Central memory CD8-positive, alpha-beta T cell (primary cell): ENCODE measurements at regions not wholly inside any gene's neighbourhood (a gene's known extent, or its start where the extent isn't known, plus 50 kb on each side); places are given as distances from the start of the nearest gene placed in this dataset.

Experiments
- ATAC-seq: fragments of 150-1000 bp; cut with Tn5 transposase; replicated peaks from 2 replicates; pipeline ENCODE4 v1.10.0; 2022; ENCODE audit warnings: mild to moderate bottlenecking, moderate FRiP score, moderate number of reproducible peaks; ENCODE audit not compliant: poor library complexity, severe bottlenecking; ENCODE audit errors: extremely low read depth
- DNase-seq, 2 donors: peaks; one replicate each; pipeline ENCODE4 v3.0.0; 2021; ENCODE audit warnings: low spot score in 2 of 2
- H3K27ac Mint-ChIP-seq: one replicate; pipeline ENCODE4 v1.8.0; 2022; ENCODE audit warnings: low read depth, mild to moderate bottlenecking, moderate library complexity, mixed read lengths
- H3K27me3 Mint-ChIP-seq: one replicate; pipeline ENCODE4 v1.8.0; 2022; ENCODE audit warnings: mixed read lengths
- H3K36me3 Mint-ChIP-seq: one replicate; pipeline ENCODE4 v1.8.0; 2022; ENCODE audit warnings: mild to moderate bottlenecking, moderate library complexity, mixed read lengths; ENCODE audit not compliant: insufficient read depth
- H3K4me1 Mint-ChIP-seq: one replicate; pipeline ENCODE4 v1.8.0; 2022; ENCODE audit warnings: mixed read lengths
- H3K4me3 Mint-ChIP-seq: one replicate; pipeline ENCODE4 v1.8.0; 2022; ENCODE audit warnings: mild to moderate bottlenecking, moderate library complexity, mixed read lengths
- H3K9me3 Mint-ChIP-seq: one replicate; pipeline ENCODE4 v1.8.0; 2022; ENCODE audit warnings: mixed read lengths

- peaks cover 44% of the 10 kb centered on the region for H3K27me3 Mint-ChIP-seq
- H3K4me1 Mint-ChIP-seq, result no peaks in the 10 kb centered on the region
- no peak for ATAC-seq
- H3K4me3 Mint-ChIP-seq, result no peak overlapping the region
- H3K36me3 Mint-ChIP-seq, result no peaks in the 10 kb centered on the region
- no peak for DNase-seq
- no peaks in the 10 kb centered on the region for H3K9me3 Mint-ChIP-seq
- H3K27ac Mint-ChIP-seq, result no peak overlapping the region
Observed at GRCh38 chr9:135248111-135248510, 160.6 kb downstream of the OLFM1 start.

- peaks cover 41% of the 10 kb centered on the region for H3K27me3 Mint-ChIP-seq
- no peaks in the 10 kb centered on the region for H3K36me3 Mint-ChIP-seq
Observed at GRCh38 chr9:135248721-135249120, 161.3 kb downstream of the OLFM1 start.

GRCh38 chr9:135249191-135249590 lies 161.7 kb downstream of the OLFM1 start:
- no peak for ATAC-seq
- DNase-seq, result no peak
- H3K27ac Mint-ChIP-seq, result no peak overlapping the region
- no peaks in the 10 kb centered on the region for H3K9me3 Mint-ChIP-seq
- peaks cover 41% of the 10 kb centered on the region for H3K27me3 Mint-ChIP-seq
- no peak overlapping the region for H3K4me3 Mint-ChIP-seq
- no peaks in the 10 kb centered on the region for H3K36me3 Mint-ChIP-seq
- no peaks in the 10 kb centered on the region for H3K4me1 Mint-ChIP-seq

More at GRCh38 chr9:135248721-135249120, 161.3 kb downstream of the OLFM1 start:
- Mint-ChIP-seq H3K27ac (no peak overlapping the region), H3K4me3 (no peak overlapping the region), H3K4me1 (no peaks in the 10 kb centered on the region), H3K9me3 (no peaks in the 10 kb centered on the region)
- ATAC-seq (no peak), DNase-seq (no peak)

GRCh38 chr9:135249711-135250110 lies 162.2 kb downstream of the OLFM1 start:
- no peaks in the 10 kb centered on the region for H3K36me3 Mint-ChIP-seq
- no peaks in the 10 kb centered on the region for H3K9me3 Mint-ChIP-seq
- peaks cover 39% of the 10 kb centered on the region for H3K27me3 Mint-ChIP-seq

DNA sequence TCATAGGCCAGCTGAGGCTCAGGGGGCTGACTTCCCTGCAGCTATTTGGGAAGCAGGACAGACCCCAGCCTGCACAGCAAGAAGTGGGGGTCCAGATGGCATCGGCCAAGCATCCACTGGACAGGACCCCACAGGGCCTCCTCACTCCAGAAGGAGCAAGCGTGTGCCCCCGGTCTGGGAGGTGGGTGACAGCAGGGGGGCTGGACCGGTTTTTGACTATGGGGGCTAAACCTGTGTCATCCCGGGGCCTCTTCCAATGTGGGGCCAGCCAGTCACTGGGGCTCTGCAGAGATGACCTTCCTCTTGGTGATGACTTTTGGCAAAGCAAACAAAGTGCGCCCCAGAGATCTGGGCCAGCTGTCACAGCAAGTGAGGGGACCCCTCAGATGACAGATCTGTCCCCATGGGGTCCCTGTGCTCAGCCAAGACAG lies 163.9 kb downstream of the OLFM1 start:
- Mint-ChIP-seq H3K27ac (no peak overlapping the region), H3K27me3 (peaks cover 30% of the 10 kb centered on the region), H3K4me3 (no peak overlapping the region), H3K9me3 (no peaks in the 10 kb centered on the region), H3K36me3 (no peaks in the 10 kb centered on the region), H3K4me1 (no peaks in the 10 kb centered on the region)
- ATAC-seq (no peak), DNase-seq (no peak)

More at GRCh38 chr9:135249711-135250110, 162.2 kb downstream of the OLFM1 start:
- ATAC-seq, result no peak
- H3K27ac Mint-ChIP-seq, result no peak overlapping the region
- no peak overlapping the region for H3K4me3 Mint-ChIP-seq
- no peak for DNase-seq
- no peaks in the 10 kb centered on the region for H3K4me1 Mint-ChIP-seq

DNA sequence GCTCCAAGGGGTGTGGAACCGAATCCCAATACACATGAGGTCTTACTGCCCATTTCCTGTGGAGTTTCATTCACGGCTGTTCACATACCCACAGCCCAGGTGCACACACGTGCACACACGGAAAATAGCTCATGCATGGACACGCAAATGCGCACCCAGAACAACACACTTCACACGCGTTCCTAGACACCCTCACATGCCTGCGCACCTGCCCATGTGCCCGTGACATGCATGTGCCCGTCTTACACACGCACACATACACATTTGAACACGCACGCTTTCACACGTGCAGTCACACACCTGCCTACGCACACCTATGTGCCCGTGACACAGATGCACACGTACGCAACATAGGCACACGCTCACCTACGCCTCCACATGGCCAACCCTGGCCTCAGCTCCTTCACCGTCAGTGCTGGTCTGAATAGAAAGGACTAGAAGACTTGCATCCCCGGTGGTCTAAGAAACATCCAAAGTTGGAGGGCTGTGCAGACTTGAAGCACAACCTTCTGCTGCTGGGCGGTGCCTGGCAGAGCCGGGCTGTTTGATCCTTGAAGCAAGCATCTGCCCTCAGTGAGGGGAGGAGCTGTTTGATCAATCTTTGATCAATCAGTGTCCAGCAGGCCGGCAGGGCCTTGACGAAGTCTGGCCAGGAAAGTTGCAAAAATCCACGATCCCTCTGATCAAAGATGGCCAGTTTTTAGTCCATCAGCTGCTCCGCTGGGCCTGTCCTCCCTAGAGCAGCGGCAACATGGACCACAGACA lies 164.7 kb downstream of the OLFM1 start:
- H3K27me3 Mint-ChIP-seq, result peaks cover 21% of the 10 kb centered on the region
- no peak overlapping the region for H3K27ac Mint-ChIP-seq
- no peak for DNase-seq
- no peak for ATAC-seq
- H3K36me3 Mint-ChIP-seq, result no peaks in the 10 kb centered on the region
- H3K9me3 Mint-ChIP-seq, result no peaks in the 10 kb centered on the region
- no peaks in the 10 kb centered on the region for H3K4me1 Mint-ChIP-seq
- H3K4me3 Mint-ChIP-seq, result no peak overlapping the region

GRCh38 chr9:135252980-135253304 lies 165.5 kb downstream of the OLFM1 start:
- no peaks in the 10 kb centered on the region for H3K36me3 Mint-ChIP-seq
- no peaks in the 10 kb centered on the region for H3K9me3 Mint-ChIP-seq
- DNase-seq (no peak), ATAC-seq (no peak)
- H3K4me1 Mint-ChIP-seq, result no peaks in the 10 kb centered on the region
- H3K27ac Mint-ChIP-seq, result no peak overlapping the region
- H3K4me3 Mint-ChIP-seq, result no peak overlapping the region
- peaks cover 17% of the 10 kb centered on the region for H3K27me3 Mint-ChIP-seq

- ATAC-seq (no peak), DNase-seq (no peak)
- no peaks in the 10 kb centered on the region for H3K4me1 Mint-ChIP-seq
- H3K36me3 Mint-ChIP-seq, result no peaks in the 10 kb centered on the region
- H3K4me3 Mint-ChIP-seq, result no peak overlapping the region
- peaks cover 17% of the 10 kb centered on the region for H3K27me3 Mint-ChIP-seq
- no peaks in the 10 kb centered on the region for H3K9me3 Mint-ChIP-seq
- no peak overlapping the region for H3K27ac Mint-ChIP-seq
Observed at GRCh38 chr9:135253305-135254004, 166.0 kb downstream of the OLFM1 start.

DNA sequence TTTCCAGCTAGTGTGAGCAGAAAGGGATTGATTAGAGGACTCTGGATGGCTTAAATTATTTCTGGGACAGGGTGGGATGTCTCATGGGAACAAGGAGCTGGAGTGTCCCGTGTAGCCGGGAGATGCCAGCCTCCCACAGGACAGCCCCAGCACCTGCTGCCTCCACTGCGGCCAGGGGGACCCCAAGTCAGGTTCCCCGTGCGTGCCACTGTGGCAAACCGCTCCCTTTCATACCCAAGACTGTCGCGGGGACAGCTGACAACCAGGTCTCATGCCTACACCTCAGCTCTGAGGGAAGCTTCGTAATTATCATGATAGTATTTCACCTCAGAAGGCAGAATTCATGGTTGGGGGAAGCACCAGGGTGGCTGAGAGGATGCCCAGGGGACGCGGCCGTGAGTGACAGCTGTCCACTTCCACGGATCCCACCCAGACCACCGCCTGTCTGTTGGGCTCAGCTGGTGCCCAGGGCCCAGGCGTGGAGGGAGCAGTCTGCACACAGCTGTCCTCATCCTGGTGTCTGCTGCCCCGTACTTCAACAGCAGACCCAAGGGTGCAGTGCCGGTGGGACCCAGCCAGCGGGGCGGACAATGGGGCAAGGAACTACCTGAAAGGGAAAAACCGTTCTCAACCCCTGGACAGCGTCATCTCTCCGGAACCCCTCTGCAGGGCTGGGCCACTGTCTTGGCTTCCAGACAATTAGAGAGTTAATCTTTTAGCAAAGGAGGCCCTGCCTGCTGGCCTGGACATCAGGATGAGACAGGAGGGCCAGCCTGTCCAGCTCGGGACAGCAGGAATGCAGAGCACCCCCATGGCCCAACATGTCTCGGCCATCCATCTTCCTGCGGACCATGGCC lies 166.9 kb downstream of the OLFM1 start:
- ATAC-seq (no peak), DNase-seq (no peak)
- H3K27ac Mint-ChIP-seq, result no peak overlapping the region
- peaks cover 17% of the 10 kb centered on the region for H3K27me3 Mint-ChIP-seq
- no peak overlapping the region for H3K4me3 Mint-ChIP-seq
- H3K4me1 Mint-ChIP-seq, result no peaks in the 10 kb centered on the region
- H3K9me3 Mint-ChIP-seq, result no peaks in the 10 kb centered on the region
- no peaks in the 10 kb centered on the region for H3K36me3 Mint-ChIP-seq

DNA sequence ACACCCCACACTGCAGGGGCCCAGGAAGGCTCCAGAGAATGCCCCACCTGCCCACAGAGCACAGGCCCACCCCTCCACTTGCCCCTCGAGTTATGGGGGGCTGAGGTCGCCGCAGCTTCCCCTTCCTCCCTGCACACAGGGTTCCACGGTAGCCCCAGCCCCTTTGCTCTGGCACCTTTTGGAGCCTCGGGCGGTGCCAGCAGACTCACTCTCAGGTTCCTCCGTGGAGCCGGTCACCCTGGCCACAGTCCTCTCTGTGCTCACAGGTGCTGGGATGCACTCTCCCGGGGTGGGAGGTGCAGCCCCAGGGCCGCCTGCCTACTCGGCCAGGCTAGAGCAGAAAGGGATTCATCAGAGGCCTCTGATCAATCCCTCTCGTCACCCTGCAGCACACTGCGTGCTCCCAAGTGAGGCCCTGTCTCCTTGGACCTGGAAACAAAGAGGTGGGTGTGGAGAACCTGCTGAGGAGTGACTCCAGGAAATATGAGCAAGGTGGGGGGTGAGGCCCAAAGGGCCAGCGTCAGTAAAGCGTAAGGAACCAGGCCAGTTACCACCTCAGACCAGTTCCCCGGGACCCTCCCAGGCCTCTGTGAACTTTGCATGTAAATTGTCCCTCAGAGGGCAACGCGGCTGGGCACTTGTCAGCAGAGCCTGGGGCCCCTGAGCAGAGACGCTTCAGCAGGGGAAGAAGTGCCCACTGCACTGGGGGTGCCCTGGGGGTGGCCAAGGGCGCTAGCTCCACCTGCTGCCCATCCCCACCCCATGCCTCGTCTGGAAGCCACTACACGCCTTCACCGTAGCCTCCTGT lies 167.8 kb downstream of the OLFM1 start:
- H3K4me1 Mint-ChIP-seq, result no peaks in the 10 kb centered on the region
- H3K27me3 Mint-ChIP-seq, result peaks cover 17% of the 10 kb centered on the region
- ATAC-seq (no peak), DNase-seq (no peak)
- no peak overlapping the region for H3K4me3 Mint-ChIP-seq
- no peak overlapping the region for H3K27ac Mint-ChIP-seq
- H3K9me3 Mint-ChIP-seq, result no peaks in the 10 kb centered on the region
- no peaks in the 10 kb centered on the region for H3K36me3 Mint-ChIP-seq

- H3K27me3 Mint-ChIP-seq, result peaks cover 17% of the 10 kb centered on the region
- ATAC-seq, result no peak
- H3K4me1 Mint-ChIP-seq, result no peaks in the 10 kb centered on the region
- no peak overlapping the region for H3K27ac Mint-ChIP-seq
- no peaks in the 10 kb centered on the region for H3K36me3 Mint-ChIP-seq
- DNase-seq, result no peak
- no peak overlapping the region for H3K4me3 Mint-ChIP-seq
- no peaks in the 10 kb centered on the region for H3K9me3 Mint-ChIP-seq
Observed at GRCh38 chr9:135255841-135256580, 168.5 kb downstream of the OLFM1 start.
